ENCODE measurements at regions not wholly inside any gene's neighbourhood (a gene's known extent, or its start where the extent isn't known, plus 50 kb on each side); places are given as distances from the start of the nearest gene placed in this dataset.
"Not testable (repeated sequence)": the region's sequence is repeated elsewhere in the genome, so short reads cannot be mapped to it uniquely, and the experiment has no call there.

GRCh38 chr6:27825848-27826611 is 86.2 kb downstream of the OR2B2 start:
- DNase-seq: not testable (repeated sequence)

GRCh38 chr6:27825025-27825793 is 87.0 kb downstream of the OR2B2 start:
- DNase-seq: no peak

- peak; percentile 55 for DNase-seq
These were observed 87.8 kb downstream of the OR2B2 start for GRCh38 chr6:27824211-27825024.

- not testable (repeated sequence) for DNase-seq
These were observed 88.4 kb downstream of the OR2B2 start for GRCh38 chr6:27823714-27824210.

GRCh38 chr6:27816906-27817305 is 95.3 kb downstream of the OR2B2 start:
- DNase-seq: no peak

GRCh38 chr6:27814665-27815424 is 97.4 kb downstream of the OR2B2 start:
- DNase-seq: peak; percentile 45

- not testable (repeated sequence) for DNase-seq
These were observed 97.9 kb downstream of the OR2B2 start for GRCh38 chr6:27814415-27814664.

GRCh38 chr6:27812805-27813492 is 99.2 kb downstream of the OR2B2 start:
- DNase-seq: no peak

GRCh38 chr6:27812078-27812804 is 100.0 kb downstream of the OR2B2 start:
- DNase-seq: no peak

- DNase-seq: no peak
These were observed 100.8 kb downstream of the OR2B2 start for GRCh38 chr6:27811451-27811772.

GRCh38 chr6:27810768-27811450 is 101.3 kb downstream of the OR2B2 start:
- DNase-seq: no peak

GRCh38 chr6:27809939-27810767 is 102.0 kb downstream of the OR2B2 start:
- DNase-seq: peak; percentile 74

- DNase-seq: no peak
These were observed 102.9 kb downstream of the OR2B2 start for GRCh38 chr6:27809067-27809938.

- not testable (repeated sequence) for DNase-seq
These were observed 103.7 kb downstream of the OR2B2 start for GRCh38 chr6:27808242-27809066.

- DNase-seq: peak; percentile 68
These were observed 104.6 kb downstream of the OR2B2 start for GRCh38 chr6:27807441-27808241.

GRCh38 chr6:27806981-27807440 is 105.2 kb downstream of the OR2B2 start:
- no peak for DNase-seq

- DNase-seq: no peak
These were observed 106.8 kb downstream of the OR2B2 start for GRCh38 chr6:27805347-27805746.
